Endodermal cell (in vitro differentiated cells): ENCODE measurements at regions not wholly inside any gene's neighbourhood (a gene's known extent, or its start where the extent isn't known, plus 50 kb on each side); places are given as distances from the start of the nearest gene placed in this dataset.

Experiments
- DNase-seq: peaks from one replicate; pipeline ENCODE4 v3.0.0-alpha.2; 2017
- H3K27ac ChIP-seq: 2 replicates; pipeline ENCODE4 v1.5.1; 2013; ENCODE audit warnings: mild to moderate bottlenecking, low read depth, low read length, moderate library complexity
- H3K27me3 ChIP-seq: 2 replicates; pipeline ENCODE4 v1.6.1; 2013; ENCODE audit warnings: mild to moderate bottlenecking, low read length, moderate library complexity; ENCODE audit not compliant: insufficient read depth, control insufficient read depth, poor library complexity, severe bottlenecking
- H3K36me3 ChIP-seq: 2 replicates; pipeline ENCODE4 v1.7.0; 2013; ENCODE audit warnings: mild to moderate bottlenecking, low read length, moderate library complexity; ENCODE audit not compliant: control insufficient read depth, insufficient read depth
- H3K4me1 ChIP-seq: one replicate; pipeline ENCODE4 v1.7.0; 2013; ENCODE audit warnings: low read length; ENCODE audit not compliant: control insufficient read depth, insufficient read depth
- H3K4me3 ChIP-seq: 2 replicates; pipeline ENCODE4 v1.5.1; 2013; ENCODE audit warnings: mild to moderate bottlenecking, low read length, moderate library complexity
- H3K9ac ChIP-seq: 2 replicates; pipeline ENCODE4 v1.6.1; 2013; ENCODE audit warnings: mild to moderate bottlenecking, low read length, moderate library complexity; ENCODE audit not compliant: poor library complexity, severe bottlenecking; ENCODE audit errors: extremely low read depth
- H3K9me3 ChIP-seq: 2 replicates; pipeline ENCODE4 v1.6.1; 2013; ENCODE audit warnings: mild to moderate bottlenecking, low read length, moderate library complexity; ENCODE audit not compliant: control insufficient read depth
- H3K27ac Mint-ChIP-seq: 2 replicates; pipeline ENCODE4 v1.8.0; 2020; ENCODE audit warnings: mixed read lengths
- H3K27me3 Mint-ChIP-seq: 2 replicates; pipeline ENCODE4 v1.8.0; 2021; ENCODE audit warnings: mild to moderate bottlenecking, mixed read lengths; ENCODE audit not compliant: insufficient read depth
- H3K36me3 Mint-ChIP-seq: 2 replicates; pipeline ENCODE4 v1.8.0; 2020; ENCODE audit warnings: low read depth, mixed read lengths
- H3K4me1 Mint-ChIP-seq: 2 replicates; pipeline ENCODE4 v1.8.0; 2020; ENCODE audit warnings: mixed read lengths
- H3K4me3 Mint-ChIP-seq: 2 replicates; pipeline ENCODE4 v1.8.0; 2020; ENCODE audit warnings: mild to moderate bottlenecking, moderate library complexity, mixed read lengths
- H3K9me3 Mint-ChIP-seq: 2 replicates; pipeline ENCODE4 v1.8.0; 2020; ENCODE audit warnings: mild to moderate bottlenecking, mixed read lengths
- WGBS, 2 experiments: methylation state at CpG; one replicate each; pipeline versions ENCODE4 v1.1.5 to v1.1.7; 2013; ENCODE audit warnings: missing lambda C conversion rate in 2 of 2, mixed read lengths in 1 of 2; ENCODE audit not compliant: insufficient coverage in 1 of 2, insufficient read length in 1 of 2; 5-methylcytosine and 5-hydroxymethylcytosine counted together
- TF ChIP-seq, protein P1 (sequence below): fragments of 200-600 bp; sonication (generic); conservative IDR thresholded peaks from 2 replicates; pipeline ENCODE4 v1.5.0; 2021; ENCODE audit warnings: antibody characterized with exemption, mild to moderate bottlenecking

DNA sequence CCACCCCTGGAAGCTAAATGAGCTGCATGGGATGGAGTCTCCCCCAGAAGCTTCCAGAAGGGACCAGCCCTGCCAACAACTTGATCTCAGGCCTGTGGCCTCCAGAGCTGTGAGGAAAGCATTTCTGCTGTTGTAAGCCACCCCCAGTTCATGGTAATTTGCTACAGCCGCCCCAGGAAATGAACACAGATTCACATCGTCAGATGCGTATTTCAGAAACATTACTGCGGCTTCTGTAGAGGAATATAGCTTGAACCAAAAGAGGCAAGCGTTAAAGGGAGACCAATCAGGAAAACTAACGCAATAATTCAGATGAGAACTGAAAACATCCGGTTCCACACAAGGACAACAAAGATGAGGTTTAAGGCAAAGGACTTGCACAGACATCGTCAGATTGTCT lies 128.4 kb upstream of the TBL1X start:
- peaks cover 13% of the 10 kb centered on the region for H3K4me1 Mint-ChIP-seq
- peaks cover 58% of the 10 kb centered on the region for H3K9me3 Mint-ChIP-seq
- no peak overlapping the region for H3K27ac Mint-ChIP-seq

DNA sequence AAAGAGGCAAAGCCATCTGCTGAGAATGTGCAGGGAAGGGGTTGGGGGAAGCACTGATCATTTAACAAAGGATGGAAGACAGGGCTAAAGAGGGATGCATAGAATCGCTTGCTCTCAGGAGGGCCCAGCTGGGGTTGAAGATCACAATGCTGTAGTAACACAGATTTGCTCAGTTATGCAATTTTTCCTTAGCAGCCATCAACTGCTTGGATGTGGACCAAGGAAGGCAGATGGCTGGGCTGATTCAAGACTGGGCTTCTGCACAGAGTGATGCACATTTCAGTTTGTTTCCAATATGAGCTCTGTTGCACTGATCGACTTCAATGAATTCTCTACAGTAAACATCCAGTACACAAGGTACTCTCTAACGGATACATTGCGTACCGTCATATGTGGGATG lies 127.8 kb upstream of the TBL1X start:
- H3K9me3 ChIP-seq: no peaks in the 10 kb centered on the region
- H3K9ac ChIP-seq: no peak overlapping the region
- peaks cover 3% of the 10 kb centered on the region for H3K27me3 Mint-ChIP-seq
- 90 to 97% methylated on average over 2 to 5 of the region's 5 CpGs for WGBS, 2 experiments
- no peak for DNase-seq
- no peaks in the 10 kb centered on the region for H3K27me3 ChIP-seq
- TF ChIP-seq, protein P1, sequence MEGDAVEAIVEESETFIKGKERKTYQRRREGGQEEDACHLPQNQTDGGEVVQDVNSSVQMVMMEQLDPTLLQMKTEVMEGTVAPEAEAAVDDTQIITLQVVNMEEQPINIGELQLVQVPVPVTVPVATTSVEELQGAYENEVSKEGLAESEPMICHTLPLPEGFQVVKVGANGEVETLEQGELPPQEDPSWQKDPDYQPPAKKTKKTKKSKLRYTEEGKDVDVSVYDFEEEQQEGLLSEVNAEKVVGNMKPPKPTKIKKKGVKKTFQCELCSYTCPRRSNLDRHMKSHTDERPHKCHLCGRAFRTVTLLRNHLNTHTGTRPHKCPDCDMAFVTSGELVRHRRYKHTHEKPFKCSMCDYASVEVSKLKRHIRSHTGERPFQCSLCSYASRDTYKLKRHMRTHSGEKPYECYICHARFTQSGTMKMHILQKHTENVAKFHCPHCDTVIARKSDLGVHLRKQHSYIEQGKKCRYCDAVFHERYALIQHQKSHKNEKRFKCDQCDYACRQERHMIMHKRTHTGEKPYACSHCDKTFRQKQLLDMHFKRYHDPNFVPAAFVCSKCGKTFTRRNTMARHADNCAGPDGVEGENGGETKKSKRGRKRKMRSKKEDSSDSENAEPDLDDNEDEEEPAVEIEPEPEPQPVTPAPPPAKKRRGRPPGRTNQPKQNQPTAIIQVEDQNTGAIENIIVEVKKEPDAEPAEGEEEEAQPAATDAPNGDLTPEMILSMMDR: no peak
- peaks cover 58% of the 10 kb centered on the region for H3K9me3 Mint-ChIP-seq
- no peaks in the 10 kb centered on the region for H3K4me1 ChIP-seq
- H3K4me1 Mint-ChIP-seq: peaks cover 13% of the 10 kb centered on the region
- no peaks in the 10 kb centered on the region for H3K36me3 ChIP-seq
- no peak overlapping the region for H3K4me3 ChIP-seq
- H3K36me3 Mint-ChIP-seq: no peaks in the 10 kb centered on the region
- H3K4me3 Mint-ChIP-seq: no peak overlapping the region
- no peak overlapping the region for H3K27ac Mint-ChIP-seq
- H3K27ac ChIP-seq: no peak overlapping the region

More for the DNA sequence above, 128.4 kb upstream of the TBL1X start:
- Histone ChIP-seq H3K9ac (no peak overlapping the region), H3K4me1 (no peaks in the 10 kb centered on the region), H3K36me3 (no peaks in the 10 kb centered on the region), H3K27ac (no peak overlapping the region), H3K4me3 (no peak overlapping the region), H3K27me3 (no peaks in the 10 kb centered on the region), H3K9me3 (no peaks in the 10 kb centered on the region)
- WGBS, 2 experiments: 88 to 94% methylated on average over 6 to 8 of the region's 8 CpGs
- no peak overlapping the region for H3K4me3 Mint-ChIP-seq
- peaks cover 3% of the 10 kb centered on the region for H3K27me3 Mint-ChIP-seq
- TF ChIP-seq, protein P1: no peak
- no peak for DNase-seq
- no peaks in the 10 kb centered on the region for H3K36me3 Mint-ChIP-seq

DNA sequence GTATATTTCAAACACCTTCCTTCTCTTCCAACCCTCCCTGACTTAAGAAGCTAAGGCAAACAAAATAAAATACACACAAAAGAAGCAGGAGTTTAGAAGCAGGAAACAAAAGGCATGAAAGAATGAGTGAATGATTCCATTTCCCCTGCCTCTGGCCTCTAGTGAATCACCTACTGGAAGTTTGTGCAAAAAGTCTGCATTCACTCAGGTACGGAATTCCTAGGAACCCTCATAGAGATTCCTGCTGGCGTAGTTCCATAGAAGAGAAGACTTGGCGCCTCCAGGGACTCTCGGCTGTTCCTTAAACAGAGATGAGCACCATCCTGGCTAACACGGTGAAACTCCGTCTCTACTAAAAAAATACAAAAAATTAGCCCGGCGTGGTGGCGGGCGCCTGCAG lies 125.9 kb upstream of the TBL1X start:
- H3K36me3 ChIP-seq: no peaks in the 10 kb centered on the region
- H3K27me3 Mint-ChIP-seq: peaks cover 5% of the 10 kb centered on the region
- DNase-seq: no peak
- TF ChIP-seq, protein P1: no peak
- no peaks in the 10 kb centered on the region for H3K36me3 Mint-ChIP-seq
- H3K9me3 Mint-ChIP-seq: peaks cover 53% of the 10 kb centered on the region
- H3K27ac Mint-ChIP-seq: no peak overlapping the region
- 92 to 100% methylated on average over 2 to 4 of the region's 10 CpGs for WGBS, 2 experiments
- no peaks in the 10 kb centered on the region for H3K27me3 ChIP-seq
- H3K4me1 Mint-ChIP-seq: peaks cover 16% of the 10 kb centered on the region
- H3K4me1 ChIP-seq: no peaks in the 10 kb centered on the region
- H3K4me3 ChIP-seq: no peak overlapping the region
- no peak overlapping the region for H3K4me3 Mint-ChIP-seq
- no peak overlapping the region for H3K9ac ChIP-seq
- H3K27ac ChIP-seq: no peak overlapping the region
- H3K9me3 ChIP-seq: no peaks in the 10 kb centered on the region
